ENCODE measurements at regions not wholly inside any gene's neighbourhood (a gene's known extent, or its start where the extent isn't known, plus 50 kb on each side); places are given as distances from the start of the nearest gene placed in this dataset.

- TF ChIP-seq, protein P1, sequence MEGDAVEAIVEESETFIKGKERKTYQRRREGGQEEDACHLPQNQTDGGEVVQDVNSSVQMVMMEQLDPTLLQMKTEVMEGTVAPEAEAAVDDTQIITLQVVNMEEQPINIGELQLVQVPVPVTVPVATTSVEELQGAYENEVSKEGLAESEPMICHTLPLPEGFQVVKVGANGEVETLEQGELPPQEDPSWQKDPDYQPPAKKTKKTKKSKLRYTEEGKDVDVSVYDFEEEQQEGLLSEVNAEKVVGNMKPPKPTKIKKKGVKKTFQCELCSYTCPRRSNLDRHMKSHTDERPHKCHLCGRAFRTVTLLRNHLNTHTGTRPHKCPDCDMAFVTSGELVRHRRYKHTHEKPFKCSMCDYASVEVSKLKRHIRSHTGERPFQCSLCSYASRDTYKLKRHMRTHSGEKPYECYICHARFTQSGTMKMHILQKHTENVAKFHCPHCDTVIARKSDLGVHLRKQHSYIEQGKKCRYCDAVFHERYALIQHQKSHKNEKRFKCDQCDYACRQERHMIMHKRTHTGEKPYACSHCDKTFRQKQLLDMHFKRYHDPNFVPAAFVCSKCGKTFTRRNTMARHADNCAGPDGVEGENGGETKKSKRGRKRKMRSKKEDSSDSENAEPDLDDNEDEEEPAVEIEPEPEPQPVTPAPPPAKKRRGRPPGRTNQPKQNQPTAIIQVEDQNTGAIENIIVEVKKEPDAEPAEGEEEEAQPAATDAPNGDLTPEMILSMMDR (IDR thresholded peaks at IDR 0.05; ENCODE audit: borderline replicate concordance, extremely low read depth, low read length, poor library complexity, severe bottlenecking): no peak
- no peak for TF ChIP-seq EZH2 (IDR thresholded peaks at IDR 0.05; ENCODE audit: borderline replicate concordance, low read depth, low read length, severe bottlenecking)
Measured at GRCh38 chr2:181268174-181268867, 188.9 kb upstream of the ITGA4 start.
